Raji (cell line): ENCODE measurements at regions not wholly inside any gene's neighbourhood (a gene's known extent, or its start where the extent isn't known, plus 50 kb on each side); places are given as distances from the start of the nearest gene placed in this dataset.

Experiments
- POLR2A ChIP-seq: IDR thresholded peaks from 2 replicates; pipeline ENCODE4 v1.6.1; 2011; ENCODE audit warnings: low read depth, low read length, control low read depth; ENCODE audit not compliant: insufficient read depth

DNA sequence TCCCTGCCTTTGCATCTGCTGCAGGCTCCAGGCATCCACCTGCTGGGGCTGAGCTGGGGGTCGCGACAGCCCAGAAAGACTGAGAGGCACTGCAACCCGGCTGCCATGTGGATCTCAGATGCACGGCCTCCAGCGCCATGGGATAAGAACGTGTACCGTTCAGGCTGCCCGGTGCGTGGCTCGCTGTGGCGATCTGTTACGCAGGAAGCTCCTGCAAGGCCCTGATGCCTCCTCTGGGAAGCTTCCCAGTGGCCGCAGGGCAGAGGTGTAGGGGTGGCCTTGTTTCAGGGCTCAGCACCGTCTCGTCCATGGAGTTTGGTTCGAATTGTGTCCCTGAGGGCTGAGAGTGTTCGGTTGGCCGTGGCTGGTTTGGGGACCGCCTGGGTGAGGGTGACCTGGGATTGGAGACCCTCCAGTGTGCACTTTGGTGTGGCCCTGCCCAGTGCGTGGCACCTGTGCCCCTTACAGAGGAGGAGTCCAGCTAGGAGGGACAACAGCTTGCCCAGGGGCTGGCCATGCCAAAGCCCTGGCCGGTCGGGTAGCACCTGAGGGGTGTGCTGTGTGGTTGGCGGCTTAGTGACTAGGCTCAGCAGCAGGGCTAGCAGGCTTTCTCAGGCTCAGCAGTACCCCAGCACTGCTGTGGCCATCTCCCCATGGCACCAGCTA is 1184.5 kb downstream of the BRD1 start:
- TF ChIP-seq POLR2A = no peak

DNA sequence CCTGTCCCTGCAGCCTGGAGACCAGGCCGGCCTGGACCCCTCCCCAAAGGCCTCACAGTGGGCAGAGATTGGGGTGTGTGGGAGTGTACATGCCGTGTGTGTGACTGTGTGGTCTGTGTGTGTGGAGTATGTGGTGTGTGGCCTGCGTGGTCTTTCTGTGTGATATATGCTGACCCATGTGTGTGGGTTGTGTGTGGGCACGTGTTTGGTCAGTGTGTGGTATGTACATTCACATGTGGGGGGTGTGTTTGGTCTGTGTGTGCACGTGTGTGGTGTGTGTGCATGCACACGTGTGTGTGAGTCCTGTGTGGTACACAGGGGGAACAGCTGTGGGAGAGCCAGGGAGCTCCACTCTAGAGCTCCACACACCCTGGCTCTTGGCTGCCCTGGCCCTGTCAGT is 1185.1 kb downstream of the BRD1 start:
- TF ChIP-seq POLR2A = no peak

DNA sequence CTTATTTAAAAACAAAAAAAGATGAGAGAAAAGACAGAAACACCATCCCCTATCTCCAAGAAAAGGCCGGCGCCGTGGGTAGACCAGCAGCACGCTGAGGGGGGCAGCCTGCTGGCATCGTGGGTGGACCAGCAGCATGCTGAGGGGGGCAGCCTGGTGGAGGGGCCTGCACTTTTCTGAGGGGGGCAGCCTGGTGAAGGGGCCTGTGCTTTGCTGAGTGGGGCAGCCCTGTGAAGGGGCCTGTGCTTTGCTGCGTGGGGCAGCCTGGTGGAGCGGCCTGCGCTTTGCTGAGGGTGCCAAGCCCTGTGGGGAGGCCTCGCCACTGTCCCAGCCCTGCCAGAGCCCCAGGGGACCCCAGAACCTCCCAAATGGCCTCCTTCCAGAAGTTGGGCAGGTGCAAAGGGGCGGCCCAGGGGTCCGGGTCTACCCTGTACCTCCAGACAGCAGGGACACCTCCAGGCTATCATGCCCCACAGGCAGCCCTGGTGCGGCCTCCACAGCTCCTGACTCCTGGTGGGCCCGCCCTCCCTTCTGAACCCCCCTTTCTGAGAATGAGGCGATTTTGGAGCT is 1185.7 kb downstream of the BRD1 start:
- no peak for TF ChIP-seq POLR2A

DNA sequence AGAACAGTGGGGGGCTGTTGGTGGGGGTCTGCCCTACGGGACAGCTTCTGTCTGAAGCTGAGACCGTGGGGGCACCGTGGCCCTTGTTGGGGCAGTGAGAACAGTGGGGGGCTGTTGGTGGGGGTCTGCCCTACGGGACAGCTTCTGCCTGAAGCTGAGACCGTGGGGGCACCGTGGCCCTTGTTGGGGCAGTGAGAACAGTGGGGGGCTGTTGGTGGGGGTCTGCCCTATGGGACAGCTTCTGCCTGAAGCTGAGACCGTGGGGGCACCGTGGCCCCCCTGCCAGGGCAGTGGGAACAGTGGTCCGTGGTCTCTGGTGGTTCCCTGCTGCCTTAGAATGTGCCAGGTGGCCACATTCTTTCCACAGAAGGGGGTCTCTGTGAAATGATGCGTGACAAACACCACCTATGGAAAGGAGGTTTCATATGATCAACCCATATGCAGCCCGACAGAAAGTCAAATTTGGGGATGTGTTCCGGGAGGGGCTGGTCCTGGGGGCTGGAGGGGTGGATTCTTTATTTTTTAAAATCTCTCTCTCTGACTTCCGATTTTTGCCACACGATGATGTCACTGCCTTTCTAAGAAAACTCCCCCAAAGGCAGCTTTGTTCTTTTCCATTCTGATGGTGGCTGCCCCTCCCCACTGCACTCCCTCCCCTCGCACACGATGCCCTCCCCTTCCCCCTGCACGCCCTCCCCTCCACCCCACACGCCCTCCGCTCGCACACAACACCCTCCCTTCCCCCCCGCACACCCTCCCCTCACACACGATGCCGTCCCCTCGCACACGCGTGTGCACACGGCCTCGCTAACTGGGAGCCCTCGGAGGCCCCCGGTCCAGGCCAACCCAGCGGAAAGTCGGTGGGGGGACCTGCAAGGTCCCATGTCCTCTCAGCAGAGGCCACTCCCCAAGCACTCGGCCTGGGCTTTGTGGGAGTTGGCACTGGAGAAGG is 1186.5 kb downstream of the BRD1 start:
- TF ChIP-seq POLR2A = no peak

DNA sequence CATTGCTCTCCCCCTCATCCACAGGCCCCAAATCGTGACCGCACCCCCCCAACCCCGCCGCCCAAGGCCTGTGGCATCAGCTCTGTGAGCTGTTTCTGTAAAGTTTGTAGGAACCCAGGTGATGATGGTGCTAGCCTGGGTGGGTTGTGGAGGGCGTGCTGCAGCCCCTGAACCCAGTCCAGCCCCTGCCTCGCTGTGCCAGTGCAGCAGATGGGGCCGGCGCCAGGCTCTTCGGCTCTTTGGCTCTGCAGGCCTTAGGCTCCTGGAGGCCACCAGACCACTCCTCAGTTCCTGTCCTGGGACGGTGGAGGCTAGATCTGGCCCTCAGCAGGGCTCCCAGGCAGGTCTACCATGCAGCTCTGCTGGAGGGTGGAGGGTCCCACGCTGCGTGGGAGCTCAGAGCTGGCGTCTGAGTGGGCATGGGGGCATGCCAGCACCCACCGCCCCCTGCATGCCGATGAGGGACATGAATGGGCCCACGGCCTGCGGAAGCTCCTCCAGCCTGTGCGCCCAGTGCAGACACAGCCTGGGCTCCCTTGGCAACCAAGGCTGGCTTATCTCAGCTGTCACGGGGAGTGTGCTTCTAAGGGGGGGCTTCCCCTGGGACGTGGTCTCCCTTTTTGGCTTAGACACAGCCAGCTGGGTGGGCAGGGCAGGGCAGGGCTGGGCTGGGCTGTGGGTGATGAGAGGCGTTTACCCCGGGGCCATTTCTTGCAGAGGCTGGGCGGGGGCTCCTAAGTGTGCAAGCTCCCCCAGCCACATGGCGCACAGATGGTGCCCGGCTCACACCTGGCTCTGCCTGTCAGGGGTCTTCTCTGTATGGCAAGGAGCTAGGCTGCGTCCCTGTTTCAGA is 1187.6 kb downstream of the BRD1 start:
- no peak for TF ChIP-seq POLR2A

DNA sequence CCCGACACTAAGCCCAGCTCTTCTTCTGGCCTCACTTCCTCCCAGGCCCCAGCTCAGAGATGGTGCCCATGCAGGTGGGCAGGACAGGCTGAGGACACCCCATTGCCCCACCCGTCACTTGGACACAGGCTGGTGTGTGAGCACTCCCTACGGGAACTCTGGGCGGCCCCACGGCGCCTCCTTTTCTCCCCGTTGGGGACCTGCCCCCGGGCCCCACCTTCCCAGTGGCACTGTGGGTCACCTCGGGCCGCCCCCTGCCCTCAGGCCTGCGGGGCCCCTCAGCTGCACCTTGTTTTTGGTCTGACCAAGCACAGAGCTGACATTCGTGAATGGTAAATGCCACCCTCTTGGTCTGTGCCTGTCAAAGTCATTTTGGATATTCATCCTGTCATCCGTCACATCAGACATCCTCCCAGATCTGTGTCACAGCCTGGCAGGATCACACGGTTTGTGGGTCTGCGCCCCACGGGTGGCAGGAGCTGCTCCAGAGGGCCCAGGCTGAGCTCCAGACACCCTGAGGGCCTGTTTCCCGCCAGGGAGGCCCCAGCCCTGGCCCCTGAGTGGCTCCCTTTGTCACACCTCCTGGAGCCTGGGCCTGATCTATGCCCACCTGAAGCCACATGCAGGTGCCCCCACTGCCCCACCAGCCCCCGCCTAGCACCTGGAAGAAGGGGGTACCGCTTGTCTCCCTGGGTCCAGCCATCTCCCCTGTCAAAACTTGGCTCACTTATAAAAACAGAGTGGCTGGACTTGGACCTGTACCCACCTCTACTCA is 1188.5 kb downstream of the BRD1 start:
- no peak for TF ChIP-seq POLR2A

DNA sequence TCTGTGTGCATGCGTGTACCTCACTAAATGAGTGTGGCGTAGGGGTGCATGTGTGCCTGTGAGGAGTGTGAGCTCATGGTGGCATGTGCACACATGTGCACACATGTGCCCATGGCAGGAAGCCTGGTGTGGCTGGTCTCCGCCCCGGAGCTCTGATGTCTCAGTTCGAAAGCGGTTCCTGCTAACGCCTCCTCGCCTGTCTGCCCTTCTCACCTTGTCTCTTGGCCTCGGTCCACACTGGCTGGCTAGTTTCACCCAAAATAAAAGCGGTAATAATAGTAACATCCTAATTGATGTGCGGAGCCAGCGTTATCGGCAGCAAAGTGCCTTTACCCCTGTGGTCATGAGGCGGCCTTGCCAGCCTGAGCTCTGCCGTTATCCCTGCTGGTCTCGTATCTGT is 1190.4 kb downstream of the BRD1 start:
- no peak for TF ChIP-seq POLR2A

DNA sequence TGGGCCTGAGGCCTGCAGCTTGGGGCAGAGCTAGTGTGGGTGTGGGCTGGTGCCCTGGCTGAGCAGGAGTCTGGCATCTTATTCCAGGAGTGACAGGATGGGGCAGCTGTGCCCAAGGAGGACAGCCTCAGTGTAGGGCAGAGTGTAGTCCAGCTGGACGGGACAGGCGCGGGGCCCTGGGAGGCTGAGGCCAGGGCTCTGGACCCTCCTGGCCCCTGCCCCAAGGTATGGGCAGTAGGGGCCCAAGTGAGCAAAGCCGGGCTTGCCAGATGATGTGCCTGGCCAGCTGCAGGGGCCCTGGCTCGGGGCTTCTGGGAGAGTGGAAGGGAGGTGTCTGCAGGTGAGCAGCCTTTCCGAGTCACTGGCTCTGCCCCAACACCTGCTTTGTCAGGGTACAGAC is 1190.9 kb downstream of the BRD1 start:
- no peak for TF ChIP-seq POLR2A

DNA sequence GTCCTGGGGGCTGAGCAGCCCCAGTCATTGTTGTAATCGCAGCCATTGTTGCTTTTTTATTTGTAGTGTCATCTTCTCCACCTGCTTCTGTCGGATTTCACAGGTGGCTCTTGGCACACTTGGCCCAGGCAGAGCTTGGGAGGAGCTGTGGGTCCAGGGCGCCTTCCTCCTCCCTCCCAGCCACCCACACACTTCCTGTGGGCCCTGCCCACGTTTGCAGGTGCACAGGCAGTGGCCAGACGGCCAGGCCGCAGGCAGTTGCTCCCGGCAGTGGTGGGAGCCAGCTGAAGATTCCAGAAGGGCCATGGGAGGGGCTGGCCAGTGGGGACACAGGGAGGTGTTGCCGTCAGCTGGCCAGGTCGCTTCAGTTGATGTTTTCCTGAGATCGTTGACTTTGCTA is 1191.9 kb downstream of the BRD1 start:
- TF ChIP-seq POLR2A = no peak

DNA sequence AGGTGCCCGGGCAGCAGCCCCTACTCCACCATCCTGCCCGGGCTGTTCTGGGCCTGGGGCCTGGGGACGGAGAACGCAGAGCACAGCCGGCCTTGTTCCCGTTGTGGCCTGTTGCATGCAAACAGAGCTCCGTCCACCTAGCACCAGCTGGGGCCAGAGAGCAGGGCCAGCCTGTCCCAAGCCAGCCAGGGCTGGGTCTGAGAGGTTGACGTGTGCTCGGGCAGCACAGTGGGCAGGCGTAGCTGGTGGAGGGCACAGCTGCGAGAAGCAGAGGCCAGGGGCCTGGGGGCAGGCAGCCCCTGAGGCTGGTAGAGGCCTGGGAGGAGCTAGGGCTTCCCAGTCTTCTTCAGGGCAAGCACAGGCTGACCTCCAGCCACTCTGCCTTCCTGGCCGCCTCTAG is 1192.6 kb downstream of the BRD1 start:
- no peak for TF ChIP-seq POLR2A

DNA sequence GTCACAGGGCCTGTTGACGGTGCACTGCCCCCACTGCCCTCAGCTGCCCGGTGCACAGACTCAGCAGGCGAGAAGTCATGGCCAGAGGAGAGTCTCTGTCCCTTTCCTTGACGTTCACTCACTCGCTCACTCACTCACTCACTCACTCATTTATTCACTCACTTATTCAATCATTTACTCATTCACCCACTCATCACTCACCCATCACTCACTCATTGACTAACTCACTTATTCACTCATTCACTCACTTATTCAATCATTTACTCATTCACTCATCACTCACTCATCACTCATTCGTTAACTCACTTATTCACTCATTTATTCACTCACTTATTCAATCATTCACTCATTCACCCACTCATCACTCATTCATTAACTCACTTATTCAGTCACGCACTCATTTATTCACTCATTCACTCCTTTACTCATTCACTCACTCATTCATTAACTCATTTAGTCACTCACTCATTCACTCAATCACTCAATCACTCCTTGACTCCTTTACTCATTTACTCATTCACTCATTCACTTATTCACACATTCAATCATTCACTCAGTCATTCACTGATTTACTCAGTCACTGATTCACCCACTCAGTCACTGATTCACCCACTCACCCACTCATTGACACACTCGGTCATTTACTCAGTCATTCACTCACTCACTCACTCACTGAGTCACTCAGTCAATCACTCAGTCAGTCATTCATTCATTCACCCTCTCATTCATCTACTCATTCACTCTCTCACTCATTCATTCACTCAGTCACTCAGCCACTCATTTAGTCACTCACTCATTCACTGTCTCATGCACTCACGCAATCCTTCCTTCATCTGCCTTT is 1193.5 kb downstream of the BRD1 start:
- TF ChIP-seq POLR2A = no peak

DNA sequence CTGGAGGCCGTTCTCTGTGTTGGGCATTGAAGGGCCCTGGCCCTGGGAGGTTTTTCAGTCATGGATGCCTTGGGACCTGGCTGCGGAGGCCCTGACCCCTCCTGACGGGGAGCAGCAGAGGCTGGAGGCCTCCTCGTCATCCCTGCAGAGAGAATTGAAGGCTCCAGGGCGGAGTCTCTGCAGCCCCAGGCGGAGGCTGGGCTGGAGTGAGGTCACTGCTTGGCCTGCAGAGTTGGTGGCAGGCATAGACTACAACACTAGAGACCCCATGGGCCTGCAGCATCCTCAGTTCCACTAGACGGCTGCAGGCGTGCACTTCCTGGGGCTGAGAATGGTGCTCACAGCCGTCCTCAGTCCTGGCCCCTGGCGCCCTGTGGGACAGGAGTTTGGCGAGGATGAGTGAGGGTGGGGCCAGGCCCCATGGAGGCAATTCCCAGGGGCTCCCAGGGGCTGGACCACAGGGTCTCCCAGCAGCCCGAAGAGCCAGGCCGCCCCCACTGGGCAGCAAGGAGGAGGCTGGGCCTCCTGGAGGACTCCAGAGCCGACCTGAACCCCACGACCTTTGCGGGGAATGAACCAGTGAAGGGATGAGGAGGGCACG is 1194.9 kb downstream of the BRD1 start:
- TF ChIP-seq POLR2A = no peak

DNA sequence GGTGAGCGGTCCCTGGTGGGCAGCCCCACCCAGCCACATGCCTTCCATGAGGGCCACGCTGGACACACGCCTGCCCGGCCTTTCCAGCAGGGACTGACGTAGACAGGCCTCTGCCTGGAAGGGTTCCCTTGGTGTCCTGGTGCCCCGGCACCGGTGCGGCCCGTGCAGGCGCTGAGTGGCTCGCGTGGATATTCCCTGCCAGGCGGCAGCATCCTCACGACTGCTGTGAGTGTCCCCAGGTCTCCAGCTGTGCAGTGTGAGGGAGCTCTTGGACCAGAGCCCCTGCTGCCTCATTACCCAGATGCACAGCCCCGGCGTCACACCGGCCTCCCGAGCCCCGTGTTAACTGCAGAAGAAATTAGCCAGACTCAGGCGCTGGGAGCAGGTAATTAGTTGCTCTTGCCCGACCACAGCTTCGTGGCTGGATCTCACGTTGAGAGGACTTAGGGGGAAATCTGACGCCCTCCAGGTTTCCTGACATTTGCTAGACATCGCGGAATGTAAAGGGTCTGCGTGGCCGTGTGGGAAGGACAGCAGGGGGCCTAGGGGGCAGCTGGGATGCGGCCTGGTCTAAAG is 1196.3 kb downstream of the BRD1 start:
- TF ChIP-seq POLR2A = no peak
